ENCODE measurements at regions not wholly inside any gene's neighbourhood (a gene's known extent, or its start where the extent isn't known, plus 50 kb on each side); places are given as distances from the start of the nearest gene placed in this dataset.

GRCh38 chr2:203600286-203600685 is 65.2 kb upstream of the RAPH1 start:
- TF ChIP-seq CTCF (IDR thresholded peaks at IDR 0.05) = no peak
- no peak for TF ChIP-seq POLR2AphosphoS5 (IDR thresholded peaks at IDR 0.05)
